WTC11 (cell line): ENCODE measurements at regions not wholly inside any gene's neighbourhood (a gene's known extent, or its start where the extent isn't known, plus 50 kb on each side); places are given as distances from the start of the nearest gene placed in this dataset.

ENCODE experiments used
- ATAC-seq: fragments of 200-7000 bp; cut with Tn5 transposase; 2 replicates; pipeline ENCODE4 v1.10.0; 2021; ENCODE audit warnings: mild to moderate bottlenecking, moderate library complexity
- CTCF ChIA-PET: fragments of 300-600 bp; sonication (Branson Sonifier 250); formaldehyde crosslinking; loops from one replicate; lab custom pipeline; 2021; ENCODE audit warnings: antibody characterized with exemption; lab: Charles Lee
- POLR2A ChIA-PET: fragments of 350-600 bp; sonication (Branson Sonifier 250); formaldehyde crosslinking; loops from one replicate; lab custom pipeline; 2021; ENCODE audit warnings: antibody characterized with exemption; lab: Charles Lee
- DNase-seq: peaks from one replicate; pipeline ENCODE4 v3.0.0; 2021; ENCODE audit warnings: low spot score
- H3K27ac Mint-ChIP-seq: 2 replicates; pipeline ENCODE4 v1.8.0; 2021; ENCODE audit warnings: mixed read lengths
- H3K27me3 Mint-ChIP-seq: 2 replicates; pipeline ENCODE4 v1.8.0; 2021; ENCODE audit warnings: low read depth, mild to moderate bottlenecking, moderate library complexity, mixed read lengths
- H3K36me3 Mint-ChIP-seq: 2 replicates; pipeline ENCODE4 v1.8.0; 2021; ENCODE audit warnings: mixed read lengths
- H3K4me1 Mint-ChIP-seq: 2 replicates; pipeline ENCODE4 v1.8.0; 2022; ENCODE audit warnings: mixed read lengths
- H3K4me3 Mint-ChIP-seq: 2 replicates; pipeline ENCODE4 v1.8.0; 2021; ENCODE audit warnings: mild to moderate bottlenecking, moderate library complexity, mixed read lengths
- H3K9me3 Mint-ChIP-seq: 2 replicates; pipeline ENCODE4 v1.8.0; 2021; ENCODE audit warnings: mixed read lengths
- ARID4B ChIP-seq: sonication (generic); formaldehyde crosslinking; IDR thresholded peaks from 2 replicates; pipeline ENCODE4 v1.8.0; 2023; ENCODE audit warnings: missing genetic modification reagents, mild to moderate bottlenecking, borderline replicate concordance
- ATF1 ChIP-seq: sonication (generic); formaldehyde crosslinking; IDR thresholded peaks from 2 replicates; pipeline ENCODE4 v1.8.1; 2023; ENCODE audit warnings: mild to moderate bottlenecking, moderate library complexity, missing genetic modification reagents
- ATF2 ChIP-seq: sonication (generic); formaldehyde crosslinking; IDR thresholded peaks from 2 replicates; pipeline ENCODE4 v1.8.1; 2022; ENCODE audit warnings: low read depth, missing genetic modification reagents, borderline replicate concordance
- CBFB ChIP-seq: sonication (generic); formaldehyde crosslinking; IDR thresholded peaks from 2 replicates; pipeline ENCODE4 v1.8.1; 2022; ENCODE audit warnings: mild to moderate bottlenecking, low read depth, missing genetic modification reagents
- CREB1 ChIP-seq: sonication (generic); formaldehyde crosslinking; IDR thresholded peaks from 2 replicates; pipeline ENCODE4 v1.8.0; 2023; ENCODE audit warnings: mild to moderate bottlenecking, missing genetic modification reagents
- E2F5 ChIP-seq: sonication (generic); formaldehyde crosslinking; IDR thresholded peaks from 2 replicates; pipeline ENCODE4 v1.8.1; 2022; ENCODE audit warnings: mild to moderate bottlenecking, moderate library complexity, missing genetic modification reagents
- EMX1 ChIP-seq: fragments of 250-450 bp; sonication (Bioruptor Pico); IDR thresholded peaks from 2 replicates; pipeline ENCODE4 v1.8.0; 2021; ENCODE audit warnings: mild to moderate bottlenecking
- GTF2I ChIP-seq: fragments of 250-450 bp; sonication (Bioruptor Pico); conservative IDR thresholded peaks from 2 replicates; pipeline ENCODE4 v1.4.0; 2021; ENCODE audit warnings: mild to moderate bottlenecking
- JAZF1 ChIP-seq: fragments of 250-450 bp; sonication (Bioruptor Pico); IDR thresholded peaks from 2 replicates; pipeline ENCODE4 v1.9.0; 2021; ENCODE audit warnings: moderate library complexity, mild to moderate bottlenecking, inconsistent platforms
- MLX ChIP-seq: sonication (generic); formaldehyde crosslinking; IDR thresholded peaks from 2 replicates; pipeline ENCODE4 v1.8.1; 2023; ENCODE audit warnings: mild to moderate bottlenecking, missing genetic modification reagents, moderate library complexity
- NR3C1 ChIP-seq: sonication (generic); formaldehyde crosslinking; conservative IDR thresholded peaks from 2 replicates; pipeline ENCODE4 v1.8.1; 2023; ENCODE audit warnings: low read depth, mild to moderate bottlenecking, missing genetic modification reagents
- ZBTB43 ChIP-seq: sonication (generic); formaldehyde crosslinking; IDR thresholded peaks from 2 replicates; pipeline ENCODE4 v1.8.1; 2023; ENCODE audit warnings: mild to moderate bottlenecking, missing genetic modification reagents
- ZNF232 ChIP-seq: sonication (generic); formaldehyde crosslinking; IDR thresholded peaks from 2 replicates; pipeline ENCODE4 v1.8.0; 2022; ENCODE audit warnings: mild to moderate bottlenecking, missing genetic modification reagents
- ZNF317 ChIP-seq: sonication (generic); formaldehyde crosslinking; IDR thresholded peaks from 2 replicates; pipeline ENCODE4 v1.8.1; 2023; ENCODE audit warnings: low read depth, mild to moderate bottlenecking, moderate library complexity, missing genetic modification reagents, borderline replicate concordance
- TF ChIP-seq, protein P1 (sequence below): sonication (generic); formaldehyde crosslinking; IDR thresholded peaks from 2 replicates; pipeline ENCODE4 v1.8.1; 2023; ENCODE audit warnings: mild to moderate bottlenecking, moderate library complexity, missing genetic modification reagents
- TF ChIP-seq, protein P2 (sequence below): sonication (generic); formaldehyde crosslinking; IDR thresholded peaks from 2 replicates; pipeline ENCODE4 v1.8.0; 2022; ENCODE audit warnings: mild to moderate bottlenecking, missing genetic modification reagents

GRCh38 chr1:182238421-182238820, 153.2 kb downstream of the GLUL start:
- no peaks in the 10 kb centered on the region for H3K27me3 Mint-ChIP-seq
- H3K36me3 Mint-ChIP-seq = no peaks in the 10 kb centered on the region
- no peak for DNase-seq
- H3K4me3 Mint-ChIP-seq = no peak overlapping the region
- H3K27ac Mint-ChIP-seq = no peak overlapping the region
- H3K9me3 Mint-ChIP-seq = no peaks in the 10 kb centered on the region
- ChIA-PET CTCF (no interaction called here), POLR2A (no interaction called here)
- peaks cover 10% of the 10 kb centered on the region for H3K4me1 Mint-ChIP-seq
- no peak for ATAC-seq
- TF ChIP-seq, protein P1, sequence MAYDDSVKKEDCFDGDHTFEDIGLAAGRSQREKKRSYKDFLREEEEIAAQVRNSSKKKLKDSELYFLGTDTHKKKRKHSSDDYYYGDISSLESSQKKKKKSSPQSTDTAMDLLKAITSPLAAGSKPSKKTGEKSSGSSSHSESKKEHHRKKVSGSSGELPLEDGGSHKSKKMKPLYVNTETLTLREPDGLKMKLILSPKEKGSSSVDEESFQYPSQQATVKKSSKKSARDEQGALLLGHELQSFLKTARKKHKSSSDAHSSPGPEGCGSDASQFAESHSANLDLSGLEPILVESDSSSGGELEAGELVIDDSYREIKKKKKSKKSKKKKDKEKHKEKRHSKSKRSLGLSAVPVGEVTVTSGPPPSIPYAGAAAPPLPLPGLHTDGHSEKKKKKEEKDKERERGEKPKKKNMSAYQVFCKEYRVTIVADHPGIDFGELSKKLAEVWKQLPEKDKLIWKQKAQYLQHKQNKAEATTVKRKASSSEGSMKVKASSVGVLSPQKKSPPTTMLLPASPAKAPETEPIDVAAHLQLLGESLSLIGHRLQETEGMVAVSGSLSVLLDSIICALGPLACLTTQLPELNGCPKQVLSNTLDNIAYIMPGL (CRISPR knock-in tag) = no peak
- no peak for TF ChIP-seq ZNF317
- TF ChIP-seq CBFB (CRISPR knock-in tag) = no peak
- TF ChIP-seq E2F5 = no peak

GRCh38 chr1:182237329-182237728, 154.3 kb downstream of the GLUL start:
- peaks cover 10% of the 10 kb centered on the region for H3K4me1 Mint-ChIP-seq
- H3K27me3 Mint-ChIP-seq = no peaks in the 10 kb centered on the region
- CTCF ChIA-PET = no interaction called here
- TF ChIP-seq, protein P2, sequence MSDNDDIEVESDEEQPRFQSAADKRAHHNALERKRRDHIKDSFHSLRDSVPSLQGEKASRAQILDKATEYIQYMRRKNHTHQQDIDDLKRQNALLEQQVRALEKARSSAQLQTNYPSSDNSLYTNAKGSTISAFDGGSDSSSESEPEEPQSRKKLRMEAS (CRISPR knock-in tag) = no peak
- TF ChIP-seq MLX (CRISPR knock-in tag) = no peak
- no peak for TF ChIP-seq NR3C1 (CRISPR knock-in tag)
- TF ChIP-seq CREB1 = no peak
- TF ChIP-seq ARID4B (CRISPR knock-in tag) = no peak
- TF ChIP-seq ZBTB43 (CRISPR knock-in tag) = no peak
- no peak for TF ChIP-seq JAZF1 (CRISPR knock-in tag)
- no peak for TF ChIP-seq EMX1 (CRISPR knock-in tag)
- no peak for TF ChIP-seq GTF2I (CRISPR knock-in tag)
- no peak for TF ChIP-seq ZNF232 (CRISPR knock-in tag)
- no peak for TF ChIP-seq ATF1 (CRISPR knock-in tag)
- no peak for TF ChIP-seq ATF2 (CRISPR knock-in tag)
- H3K4me3 Mint-ChIP-seq = no peak overlapping the region
- no peak for DNase-seq
- H3K36me3 Mint-ChIP-seq = no peaks in the 10 kb centered on the region
- POLR2A ChIA-PET = no interaction called here
- no peaks in the 10 kb centered on the region for H3K9me3 Mint-ChIP-seq
- H3K27ac Mint-ChIP-seq = no peak overlapping the region
- ATAC-seq = no peak
